ENCODE measurements at regions not wholly inside any gene's neighbourhood (a gene's known extent, or its start where the extent isn't known, plus 50 kb on each side); places are given as distances from the start of the nearest gene placed in this dataset.

DNA sequence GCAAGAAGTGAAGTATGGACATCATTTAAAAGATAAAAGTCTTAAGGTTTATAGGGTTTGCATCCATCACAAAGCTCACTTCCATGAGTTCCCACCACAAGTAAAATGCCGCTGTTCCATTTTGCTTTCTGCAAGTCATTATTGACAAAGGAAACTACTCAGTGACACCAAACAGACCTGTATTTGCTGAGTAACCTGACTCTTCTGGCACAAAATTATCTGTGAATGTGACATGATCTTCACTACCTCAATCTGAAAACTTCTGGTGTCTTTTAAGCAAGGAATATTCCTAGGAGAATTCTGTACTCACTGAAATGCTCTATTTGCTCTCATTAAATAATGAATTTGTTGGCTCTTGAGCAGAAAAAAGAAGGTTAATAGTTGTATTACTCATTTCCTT, 1077.4 kb upstream of the ADGRL4 start:
- no peak for DNase-seq

GRCh38 chr1:80076469-80076868, 1069.9 kb upstream of the ADGRL4 start:
- no peak for DNase-seq

DNA sequence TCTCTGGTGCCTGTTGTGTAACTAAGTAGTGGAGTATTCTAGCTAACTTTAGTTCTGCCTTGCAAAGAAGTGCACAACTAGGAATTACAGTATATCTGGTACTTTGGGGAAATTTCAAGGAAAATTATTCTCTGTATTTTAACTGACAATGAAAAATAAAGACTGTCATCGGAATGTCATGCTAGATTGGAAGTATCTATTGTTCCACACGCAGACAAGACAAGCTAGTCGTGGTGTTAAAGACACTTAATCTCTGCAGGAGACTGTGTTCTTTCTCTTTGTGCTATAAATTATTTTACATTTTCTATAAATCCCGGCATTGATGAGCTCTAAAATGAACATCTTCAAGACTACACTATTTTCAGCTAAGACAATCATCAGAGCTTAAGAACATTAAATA, 1068.8 kb upstream of the ADGRL4 start:
- DNase-seq, result no peak

- DNase-seq, result no peak
Measured at GRCh38 chr1:80072563-80072962, 1066.0 kb upstream of the ADGRL4 start.

DNA sequence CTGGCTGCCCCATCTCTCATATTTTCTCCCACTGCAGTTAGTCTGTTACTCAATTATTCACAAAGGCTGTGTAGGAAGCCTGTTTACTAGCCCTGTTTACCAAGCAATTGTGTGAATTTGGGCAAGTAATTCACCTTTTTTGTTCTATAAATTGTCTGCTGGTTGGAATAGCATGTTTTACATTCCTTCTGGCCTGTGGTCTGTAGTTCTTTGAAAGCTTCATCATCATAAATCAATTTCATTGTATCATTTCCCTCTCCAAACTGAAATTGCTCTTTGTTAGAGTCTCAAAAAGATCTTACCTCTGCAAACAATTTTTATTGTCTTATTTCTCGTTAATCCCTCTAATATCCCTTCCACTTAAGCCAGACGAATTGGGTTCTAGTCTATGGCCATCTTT, 1059.5 kb upstream of the ADGRL4 start:
- DNase-seq, result no peak

DNA sequence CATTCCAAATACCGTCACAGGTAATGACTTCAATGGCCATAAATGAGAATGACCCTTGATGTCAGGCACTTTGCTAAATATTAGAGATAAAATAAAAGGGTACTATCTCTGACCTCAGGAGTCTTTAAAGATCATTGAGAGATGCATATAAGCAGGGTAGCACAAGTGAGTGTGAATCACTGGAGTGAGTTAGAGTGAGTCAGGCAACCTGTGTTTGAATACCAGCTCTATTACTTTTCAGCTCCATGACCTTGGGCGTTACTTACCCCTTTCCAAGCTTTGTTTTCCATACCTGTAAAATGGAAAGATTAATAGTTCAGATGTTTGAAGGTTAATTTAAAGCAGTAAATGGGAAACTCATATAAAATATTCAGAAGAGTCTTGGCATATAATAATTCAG, 1058.0 kb upstream of the ADGRL4 start:
- DNase-seq, result no peak

GRCh38 chr1:80059940-80060339, 1053.4 kb upstream of the ADGRL4 start:
- no peak for DNase-seq

DNA sequence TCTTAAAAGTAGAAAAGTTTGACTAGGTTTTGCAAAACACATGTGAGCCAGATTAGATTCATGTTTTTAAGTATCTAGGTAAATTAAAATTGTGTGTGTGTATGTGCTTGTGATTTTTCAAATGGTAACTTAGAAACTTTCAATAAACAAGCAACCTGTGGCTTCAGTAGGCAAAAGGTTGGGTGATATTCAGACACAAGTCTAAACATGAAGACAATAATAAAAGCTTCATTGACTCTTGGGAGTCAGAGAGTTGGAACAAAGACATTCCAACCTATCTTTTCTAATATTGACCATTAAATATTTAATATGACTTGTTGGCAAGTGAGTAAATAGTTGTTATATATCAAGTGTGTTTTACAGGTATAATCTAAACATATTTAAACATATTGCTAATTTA, 1049.6 kb upstream of the ADGRL4 start:
- no peak for DNase-seq

- DNase-seq, result peak; percentile 91
Measured at GRCh38 chr1:80054129-80054528, 1047.6 kb upstream of the ADGRL4 start.

- no peak for DNase-seq
Measured at GRCh38 chr1:80053613-80054012, 1047.1 kb upstream of the ADGRL4 start.

GRCh38 chr1:80050523-80050922, 1044.0 kb upstream of the ADGRL4 start:
- DNase-seq, result no peak

DNA sequence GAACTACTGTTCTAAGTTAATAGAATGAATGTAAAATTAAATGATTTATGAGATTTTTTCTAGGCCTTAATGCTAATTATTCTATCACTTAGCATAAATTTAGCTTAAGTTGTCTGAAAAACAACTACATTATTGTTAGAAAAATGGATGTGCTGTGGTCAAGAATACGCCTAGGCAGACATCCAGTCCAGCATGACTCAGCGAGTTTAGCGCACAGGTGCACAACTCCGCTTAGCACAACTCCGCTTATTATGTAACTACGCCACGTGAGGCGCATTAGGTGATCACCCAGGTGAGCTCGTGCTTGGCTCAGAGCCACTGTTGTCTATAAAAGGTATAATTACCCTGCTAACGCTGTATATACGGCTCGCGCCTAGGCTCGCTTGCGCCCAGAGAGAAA, 1043.6 kb upstream of the ADGRL4 start:
- DNase-seq, result no peak

GRCh38 chr1:80048716-80049115, 1042.2 kb upstream of the ADGRL4 start:
- no peak for DNase-seq

- DNase-seq, result no peak
Measured at GRCh38 chr1:80047791-80048190, 1041.3 kb upstream of the ADGRL4 start.

- no peak for DNase-seq
Measured at GRCh38 chr1:80044662-80045061, 1038.1 kb upstream of the ADGRL4 start.

DNA sequence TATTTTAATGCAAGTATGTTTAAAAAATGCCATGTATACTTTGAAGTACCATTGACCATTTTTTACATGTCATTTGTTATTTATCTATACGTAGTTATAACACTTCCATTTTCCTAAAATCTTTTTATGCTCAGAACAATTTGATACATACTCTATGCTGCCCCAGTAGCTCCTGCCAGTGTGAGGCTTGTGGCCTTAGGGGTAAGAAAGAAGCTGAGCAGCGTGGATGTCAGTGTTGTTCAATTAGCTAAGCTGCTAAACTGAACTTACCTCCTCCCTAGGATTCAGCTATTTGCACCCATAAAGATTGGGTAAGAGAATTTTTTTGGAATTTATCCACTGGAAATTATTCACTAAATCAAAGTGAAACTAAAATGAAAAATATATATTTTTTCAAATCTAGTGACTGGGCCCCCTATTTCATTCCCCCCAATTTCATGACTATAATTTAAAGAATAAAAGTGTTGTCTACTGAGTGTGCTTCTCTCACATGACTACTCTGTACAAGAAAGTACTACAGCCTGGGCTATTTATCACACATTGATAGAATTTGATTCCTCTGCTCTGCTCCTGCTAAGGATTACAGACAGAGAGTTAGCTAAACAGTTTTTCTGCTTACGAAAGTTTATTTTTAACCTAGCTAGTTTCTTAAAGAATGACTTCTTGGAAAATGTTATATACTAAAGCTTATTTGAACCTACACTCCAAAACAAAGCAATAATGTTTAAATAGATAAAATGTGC, 1030.3 kb upstream of the ADGRL4 start:
- no peak for DNase-seq

- DNase-seq, result no peak
Measured at GRCh38 chr1:80023358-80023757, 1016.8 kb upstream of the ADGRL4 start.

DNA sequence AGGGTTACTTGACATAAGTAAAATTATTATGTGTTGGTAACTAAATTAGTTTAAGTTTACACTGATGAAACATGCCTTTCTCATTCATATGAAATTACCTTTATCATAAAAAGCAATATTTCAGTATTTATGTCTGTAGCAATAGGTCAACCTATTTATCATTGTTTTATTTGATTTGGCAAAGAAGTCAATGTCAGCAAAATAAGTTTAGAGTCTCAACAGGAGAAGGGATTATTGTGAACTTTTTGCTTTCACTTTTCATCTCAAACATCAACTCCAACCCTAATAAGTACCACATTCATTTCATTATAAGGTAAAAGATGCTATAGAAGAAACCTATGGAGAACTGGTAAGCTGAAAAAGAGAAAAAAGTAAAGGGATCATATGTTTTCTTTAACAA, 1015.4 kb upstream of the ADGRL4 start:
- no peak for DNase-seq

- no peak for DNase-seq
Measured at GRCh38 chr1:80018348-80018747, 1011.8 kb upstream of the ADGRL4 start.

DNA sequence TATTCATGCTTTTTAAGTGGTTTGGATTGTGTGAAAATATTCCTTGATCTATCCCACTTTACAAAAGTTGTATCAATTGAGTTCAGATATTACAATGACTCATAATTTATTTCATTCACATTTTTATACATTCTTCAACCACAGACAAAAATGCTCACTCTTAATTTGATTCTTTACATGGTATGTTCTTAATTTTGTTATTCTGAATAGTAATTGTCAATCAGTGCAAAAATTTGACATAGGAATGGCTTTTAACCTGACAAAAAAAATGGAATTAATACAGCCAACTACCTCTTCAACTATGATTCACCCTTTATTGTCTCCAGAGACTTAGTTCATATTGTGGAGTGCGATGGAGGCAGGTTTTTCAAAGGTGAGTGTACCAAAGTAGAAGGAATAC, 1002.4 kb upstream of the ADGRL4 start:
- no peak for DNase-seq

DNA sequence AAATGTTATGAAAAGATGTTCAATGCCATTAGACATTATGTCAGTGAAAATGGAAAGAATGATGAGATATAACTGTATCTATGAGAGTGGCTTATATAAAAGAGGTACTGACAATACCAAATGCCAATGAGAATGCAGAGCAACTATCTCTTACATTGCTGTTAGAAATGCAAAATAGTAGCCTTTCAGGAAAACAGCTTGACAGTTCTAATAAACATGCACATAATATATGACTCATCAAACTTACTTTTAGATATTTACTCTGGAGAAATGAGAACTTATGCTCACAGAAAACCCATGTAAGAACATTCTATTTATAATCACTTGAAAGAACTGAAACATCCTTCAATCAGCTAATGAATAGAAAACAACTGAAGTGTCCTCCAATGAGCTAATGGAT, 996.7 kb upstream of the ADGRL4 start:
- DNase-seq, result no peak

DNA sequence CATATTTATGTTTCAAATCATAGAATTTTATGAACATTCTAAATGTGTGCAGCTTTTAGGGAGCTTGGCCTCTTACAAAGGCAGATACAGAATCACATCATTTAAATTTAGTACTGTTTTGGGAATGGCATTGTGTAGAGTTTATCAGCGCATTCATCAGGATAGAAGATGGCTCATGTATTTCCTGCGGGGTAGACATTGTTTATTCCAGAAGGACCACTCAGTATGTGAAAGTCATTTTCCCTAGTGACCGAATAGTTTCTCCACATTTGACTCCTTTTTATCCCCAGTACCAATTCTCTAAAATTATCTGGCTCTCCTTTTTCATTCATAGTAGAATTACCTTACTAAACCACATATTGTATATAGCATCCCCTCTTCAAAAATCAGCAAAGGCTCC, 981.9 kb upstream of the ADGRL4 start:
- DNase-seq, result no peak

GRCh38 chr1:79982211-79982610, 975.7 kb upstream of the ADGRL4 start:
- DNase-seq, result no peak

DNA sequence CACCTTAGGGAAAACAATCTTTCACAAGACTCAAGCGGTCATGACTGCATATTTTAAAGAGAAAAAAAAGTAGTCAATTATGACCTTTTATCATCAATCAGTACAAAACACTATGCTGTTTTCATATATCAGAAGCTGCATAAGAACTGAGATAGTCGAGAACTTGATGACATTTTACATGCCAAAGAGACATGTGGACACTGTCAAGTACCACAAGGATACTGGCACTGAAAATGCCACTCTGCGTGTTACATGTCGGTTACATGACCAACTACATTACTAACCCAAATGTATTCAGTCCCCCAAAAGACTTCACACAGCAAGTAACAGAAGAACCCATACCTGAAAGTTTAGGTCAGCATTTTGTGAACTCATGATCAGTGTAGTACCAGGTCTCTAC, 975.0 kb upstream of the ADGRL4 start:
- DNase-seq, result no peak

GRCh38 chr1:79979346-79979745, 972.8 kb upstream of the ADGRL4 start:
- no peak for DNase-seq

- DNase-seq, result no peak
Measured at GRCh38 chr1:79976287-79976686, 969.8 kb upstream of the ADGRL4 start.

Measured in NCI-H1436 treated with DMSO at 0.1 percent for 48 hours (cell line).